H1 (cell line): ENCODE measurements at regions not wholly inside any gene's neighbourhood (a gene's known extent, or its start where the extent isn't known, plus 50 kb on each side); places are given as distances from the start of the nearest gene placed in this dataset.

Experiments
- CTCF ChIA-PET: fragments of 300-600 bp; sonication (Branson Sonifier 250); formaldehyde crosslinking; loops from one replicate; lab custom pipeline; 2021; ENCODE audit not compliant: partially characterized antibody; lab: Charles Lee
- POLR2A ChIA-PET: fragments of 300-600 bp; sonication (Branson Sonifier 250); formaldehyde crosslinking; loops from one replicate; lab custom pipeline; 2021; ENCODE audit warnings: inconsistent platforms; ENCODE audit not compliant: partially characterized antibody; lab: Charles Lee
- DNase-seq, 2 experiments: peaks; one replicate each; pipeline versions ENCODE4 v3.0.0 to v3.0.0-alpha.2; 2010 to 2022; ENCODE audit warnings: low spot score in 2 of 2, low read depth in 1 of 2, mixed read lengths in 1 of 2
- FAIRE-seq: peaks from 2 replicates; lab custom pipeline; 2011; peaks lifted over from hg19 to GRCh38; lab: Jason Lieb, UNC
- H2AFZ ChIP-seq: 2 replicates; pipeline ENCODE4 v1.8.1; 2012; ENCODE audit warnings: low read length, inconsistent platforms
- H2AK5ac ChIP-seq: 2 replicates; pipeline ENCODE4 v1.6.1; 2013; ENCODE audit warnings: low read depth, low read length
- H2BK120ac ChIP-seq: replicated peaks from 2 replicates; pipeline ENCODE3; 2013; ENCODE audit warnings: low read depth, low read length, inconsistent platforms
- H2BK12ac ChIP-seq: 2 replicates; pipeline ENCODE4 v1.6.1; 2013; ENCODE audit warnings: low read depth, low read length
- H2BK15ac ChIP-seq: 2 replicates; pipeline ENCODE4 v1.6.1; 2013; ENCODE audit warnings: low read length
- H2BK20ac ChIP-seq: 2 replicates; pipeline ENCODE4 v1.6.1; 2013; ENCODE audit warnings: low read length
- H2BK5ac ChIP-seq: 2 replicates; pipeline ENCODE4 v1.6.1; 2013; ENCODE audit warnings: low read depth, low read length
- H3K14ac ChIP-seq: 2 replicates; pipeline ENCODE4 v1.6.1; 2013; ENCODE audit warnings: inconsistent platforms; ENCODE audit not compliant: insufficient read length
- H3K18ac ChIP-seq: 2 replicates; pipeline ENCODE4 v1.6.1; 2013; ENCODE audit warnings: low read length; ENCODE audit errors: extremely low read depth
- H3K23ac ChIP-seq: 2 replicates; pipeline ENCODE4 v1.6.1; 2013; ENCODE audit warnings: inconsistent platforms; ENCODE audit not compliant: insufficient read length
- H3K23me2 ChIP-seq: 2 replicates; pipeline ENCODE4 v1.6.1; 2013; ENCODE audit warnings: low read depth, low read length
- H3K27ac ChIP-seq: 2 replicates; pipeline ENCODE4 v1.6.1; 2011; ENCODE audit warnings: low read depth, low read length, inconsistent platforms
- H3K27me3 ChIP-seq, 4 experiments: replicated peaks in 1 of 4; 1 replicate in 1 of 4; 2 replicates in 3 of 4; pipeline versions ENCODE4 v1.6.1 to v1.8.1; 2011 to 2013; ENCODE audit warnings: low read length in 3 of 4, mild to moderate bottlenecking in 3 of 4, inconsistent platforms in 2 of 4, mixed read lengths in 2 of 4, moderate library complexity in 1 of 4; ENCODE audit not compliant: control insufficient read depth in 3 of 4, insufficient read depth in 3 of 4; ENCODE audit errors: extremely low read depth in 1 of 4
- H3K36me3 ChIP-seq, 4 experiments: 2 replicates each; pipeline versions ENCODE4 v1.6.1 to v1.8.1; 2011 to 2013; ENCODE audit warnings: mild to moderate bottlenecking in 4 of 4, low read length in 3 of 4, moderate library complexity in 2 of 4, control low read depth in 1 of 4, inconsistent platforms in 1 of 4; ENCODE audit not compliant: insufficient read depth in 4 of 4, control insufficient read depth in 2 of 4
- H3K4ac ChIP-seq: replicated peaks from 2 replicates; pipeline ENCODE3; 2013; ENCODE audit warnings: low read length, low read depth, mixed read lengths, inconsistent platforms; ENCODE audit not compliant: insufficient read length
- H3K4me1 ChIP-seq, 4 experiments: replicated peaks in 1 of 4; 1 replicate in 1 of 4; 2 replicates in 3 of 4; pipeline versions ENCODE4 v1.6.1 to v1.8.1; 2011 to 2013; ENCODE audit warnings: low read length in 3 of 4, inconsistent platforms in 2 of 4, mixed read lengths in 1 of 4; ENCODE audit not compliant: insufficient read depth in 4 of 4, control insufficient read depth in 3 of 4
- H3K4me2 ChIP-seq, 2 experiments: 2 replicates each; pipeline versions ENCODE4 v1.6.1 to v1.8.1; 2011 to 2013; ENCODE audit warnings: low read depth in 2 of 2, low read length in 2 of 2, control low read depth in 1 of 2, inconsistent platforms in 1 of 2, mild to moderate bottlenecking in 1 of 2; ENCODE audit not compliant: insufficient read depth in 1 of 2
- H3K4me3 ChIP-seq, 4 experiments: fragments of 200-600, 300-600 bp in 1 of 4; sonication (generic), shearing (Covaris generic), sonication (Bioruptor Twin) in 1 of 4; 2 replicates each; pipeline versions ENCODE4 v1.5.1 to v1.8.1; 2011 to 2016; ENCODE audit warnings: low read length in 4 of 4, low read depth in 3 of 4, control low read depth in 2 of 4, inconsistent platforms in 2 of 4, mild to moderate bottlenecking in 2 of 4, mixed read lengths in 1 of 4, moderate library complexity in 1 of 4; ENCODE audit not compliant: insufficient read depth in 2 of 4; ENCODE audit errors: extremely low read depth in 1 of 4
- H3K56ac ChIP-seq: replicated peaks from 2 replicates; pipeline ENCODE3; 2013; ENCODE audit warnings: low read depth, mild to moderate bottlenecking, mixed read lengths, low read length, inconsistent platforms; ENCODE audit not compliant: insufficient read length
- H3K79me1 ChIP-seq: 2 replicates; pipeline ENCODE4 v1.6.1; 2013; ENCODE audit warnings: low read depth, low read length, control low read depth
- H3K79me2 ChIP-seq, 2 experiments: 2 replicates each; pipeline versions ENCODE4 v1.6.1 to v1.8.1; 2012 to 2013; ENCODE audit warnings: low read length in 2 of 2, mild to moderate bottlenecking in 2 of 2, inconsistent platforms in 1 of 2; ENCODE audit not compliant: insufficient read depth in 2 of 2, control insufficient read depth in 1 of 2
- H3K9ac ChIP-seq, 4 experiments: replicated peaks in 1 of 4; 1 replicate in 1 of 4; 2 replicates in 3 of 4; pipeline versions ENCODE4 v1.6.1 to v1.8.1; 2011 to 2013; ENCODE audit warnings: low read depth in 3 of 4, low read length in 3 of 4, control low read depth in 2 of 4, mild to moderate bottlenecking in 2 of 4, moderate library complexity in 2 of 4, inconsistent platforms in 1 of 4; ENCODE audit errors: extremely low read depth in 1 of 4
- H3K9me3 ChIP-seq, 2 experiments: 2 replicates each; pipeline versions ENCODE4 v1.6.1 to v1.8.1; 2012 to 2013; ENCODE audit warnings: mild to moderate bottlenecking in 2 of 2, moderate library complexity in 2 of 2, control low read depth in 1 of 2, inconsistent platforms in 1 of 2, low read depth in 1 of 2, low read length in 1 of 2, mixed read lengths in 1 of 2; ENCODE audit not compliant: insufficient read depth in 2 of 2
- H4K20me1 ChIP-seq, 2 experiments: replicated peaks in 1 of 2; 2 replicates each; pipeline versions ENCODE3 to v1.8.1; 2011 to 2013; ENCODE audit warnings: inconsistent platforms in 2 of 2, low read length in 2 of 2, mild to moderate bottlenecking in 1 of 2; ENCODE audit not compliant: insufficient read depth in 2 of 2, control insufficient read depth in 1 of 2
- H4K5ac ChIP-seq: 2 replicates; pipeline ENCODE4 v1.6.1; 2013; ENCODE audit warnings: low read length, low read depth, mixed read lengths, inconsistent platforms; ENCODE audit not compliant: insufficient read length
- H4K8ac ChIP-seq: 2 replicates; pipeline ENCODE4 v1.8.0; 2013; ENCODE audit warnings: mild to moderate bottlenecking, moderate library complexity, low read length, inconsistent platforms; ENCODE audit not compliant: insufficient read depth; ENCODE audit errors: extremely low read depth
- H4K91ac ChIP-seq: replicated peaks from 2 replicates; pipeline ENCODE3; 2013; ENCODE audit warnings: low read length, mixed read lengths, inconsistent platforms; ENCODE audit not compliant: insufficient read length
- CREB1 ChIP-seq: IDR thresholded peaks from 2 replicates; pipeline ENCODE4 v1.6.1; 2012; ENCODE audit warnings: inconsistent platforms
- HDAC2 ChIP-seq, 2 experiments: fragments of 300-600 bp in 1 of 2; sonication (generic) in 1 of 2; IDR thresholded peaks; 2 replicates each; pipeline ENCODE4 v1.6.1; 2011 to 2012; ENCODE audit warnings: low read depth in 2 of 2, low read length in 2 of 2, mild to moderate bottlenecking in 2 of 2, moderate library complexity in 2 of 2, borderline replicate concordance in 1 of 2, inconsistent platforms in 1 of 2
- WGBS, 2 experiments: shearing (Covaris generic) in 1 of 2; methylation state at CpG; one replicate each; pipeline versions ENCODE4 v1.1.6 to v1.1.7; 2013 to 2015; ENCODE audit warnings: low lambda C conversion rate in 2 of 2, mixed read lengths in 2 of 2, inconsistent platforms in 1 of 2, low coverage in 1 of 2, missing lambda C conversion rate in 1 of 2; ENCODE audit not compliant: insufficient replicate concordance in 2 of 2, insufficient coverage in 1 of 2, insufficient read length in 1 of 2; ENCODE audit errors: extremely low coverage in 1 of 2, missing lambda C conversion rate in 1 of 2; 5-methylcytosine and 5-hydroxymethylcytosine counted together

DNA sequence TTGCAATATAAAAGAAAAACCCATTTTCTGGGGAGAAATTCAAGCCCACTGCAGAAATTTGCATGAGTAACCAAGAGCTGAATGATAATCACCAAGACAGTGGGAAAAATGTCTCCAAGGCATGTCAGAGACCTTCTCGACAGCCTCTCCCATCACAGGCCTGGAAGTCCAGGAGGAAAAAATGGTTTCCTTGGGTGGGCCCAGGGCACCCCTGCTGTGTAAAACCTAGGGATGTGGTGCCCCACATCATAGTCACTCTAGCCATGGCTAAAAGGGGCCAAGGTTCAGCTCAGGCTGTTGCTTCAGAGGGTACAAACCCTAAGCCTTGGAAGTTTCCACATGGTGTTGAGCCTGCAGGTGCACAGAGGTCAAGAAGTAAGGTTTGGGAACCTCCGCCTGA, 108.4 kb downstream of the FAT4 start:
- Histone ChIP-seq H2BK15ac (no peak overlapping the region), H4K20me1 (no peaks in the 10 kb centered on the region), H3K9me3 (peaks cover 10 to 12% of the 10 kb centered on the region in 2 experiments; a peak in 3 of 4 replicates), H3K4me2 (no peak overlapping the region), H3K4me3 (no peak overlapping the region), H2AK5ac (no peak overlapping the region), H4K8ac (no peak overlapping the region), H3K56ac (no peak overlapping the region), H4K5ac (no peak overlapping the region), H2AFZ (no peak overlapping the region), H3K36me3 (peaks cover 0 to 8% (median 0%) of the 10 kb centered on the region in 4 experiments; a peak in 1 of 8 replicates), H3K79me1 (no peaks in the 10 kb centered on the region), H3K9ac (no peak overlapping the region), H3K27me3 (peaks cover 0 to 1% (median 0%) of the 10 kb centered on the region in 4 experiments; a peak in 1 of 7 replicates), H2BK5ac (no peak overlapping the region), H3K14ac (no peak overlapping the region), H4K91ac (no peak overlapping the region), H3K18ac (no peak overlapping the region), H2BK12ac (no peak overlapping the region), H3K4ac (no peak overlapping the region), H3K4me1 (0 out of 7 replicates have a peak, but pooled peaks cover 0 to 2% (median 0%) of the 10 kb centered on the region in 4 experiments), H3K23ac (no peak overlapping the region), H3K23me2 (no peaks in the 10 kb centered on the region), H3K79me2 (no peaks in the 10 kb centered on the region), H3K27ac (no peak overlapping the region), H2BK20ac (no peak overlapping the region), H2BK120ac (no peak overlapping the region)
- DNase-seq (no peak), FAIRE-seq (no peak)
- CTCF ChIA-PET: interaction anchor here (1.1 kb wide), 2 partner anchors 9 to 49 kb away, joined by 3 read pairs; no protein-coding TSS in a partner anchor
- POLR2A ChIA-PET: no interaction called here
- no peak for TF ChIP-seq CREB1
- no peak for TF ChIP-seq HDAC2 (IDR thresholded peaks at IDR 0.05; ENCODE audit: borderline replicate concordance in 1 of 2, low read depth in 2 of 2, low read length in 2 of 2)
- WGBS, 2 experiments: 100% methylated on average over 2 of the region's 2 CpGs; no CpG with 5 or more reads in 1 of the 2 experiments
